Activated T-cell treated with anti-CD3 and anti-CD28 coated beads, Interleukin-2, amount 50 U/mL, for 24 hours (primary cell): ENCODE measurements at regions not wholly inside any gene's neighbourhood (a gene's known extent, or its start where the extent isn't known, plus 50 kb on each side); places are given as distances from the start of the nearest gene placed in this dataset.
"Not testable (repeated sequence)": the region's sequence is repeated elsewhere in the genome, so short reads cannot be mapped to it uniquely, and the experiment has no call there.

Experiments
- DNase-seq: peaks from one replicate; pipeline ENCODE4 v3.0.0-alpha.2; 2020
- H3K27ac Mint-ChIP-seq: 2 replicates; pipeline ENCODE4 v1.8.0; 2020; ENCODE audit warnings: mild to moderate bottlenecking, mixed read lengths
- H3K27me3 Mint-ChIP-seq: 2 replicates; pipeline ENCODE4 v1.8.0; 2020; ENCODE audit warnings: mixed read lengths
- H3K36me3 Mint-ChIP-seq: 2 replicates; pipeline ENCODE4 v1.8.0; 2020; ENCODE audit warnings: low read depth, mixed read lengths
- H3K4me1 Mint-ChIP-seq: 2 replicates; pipeline ENCODE4 v1.8.0; 2020; ENCODE audit warnings: low read depth, mixed read lengths
- H3K4me3 Mint-ChIP-seq: 2 replicates; pipeline ENCODE4 v1.8.0; 2020; ENCODE audit warnings: mild to moderate bottlenecking, moderate library complexity, mixed read lengths
- H3K9me3 Mint-ChIP-seq: 2 replicates; pipeline ENCODE4 v1.8.0; 2020; ENCODE audit warnings: mixed read lengths

DNA sequence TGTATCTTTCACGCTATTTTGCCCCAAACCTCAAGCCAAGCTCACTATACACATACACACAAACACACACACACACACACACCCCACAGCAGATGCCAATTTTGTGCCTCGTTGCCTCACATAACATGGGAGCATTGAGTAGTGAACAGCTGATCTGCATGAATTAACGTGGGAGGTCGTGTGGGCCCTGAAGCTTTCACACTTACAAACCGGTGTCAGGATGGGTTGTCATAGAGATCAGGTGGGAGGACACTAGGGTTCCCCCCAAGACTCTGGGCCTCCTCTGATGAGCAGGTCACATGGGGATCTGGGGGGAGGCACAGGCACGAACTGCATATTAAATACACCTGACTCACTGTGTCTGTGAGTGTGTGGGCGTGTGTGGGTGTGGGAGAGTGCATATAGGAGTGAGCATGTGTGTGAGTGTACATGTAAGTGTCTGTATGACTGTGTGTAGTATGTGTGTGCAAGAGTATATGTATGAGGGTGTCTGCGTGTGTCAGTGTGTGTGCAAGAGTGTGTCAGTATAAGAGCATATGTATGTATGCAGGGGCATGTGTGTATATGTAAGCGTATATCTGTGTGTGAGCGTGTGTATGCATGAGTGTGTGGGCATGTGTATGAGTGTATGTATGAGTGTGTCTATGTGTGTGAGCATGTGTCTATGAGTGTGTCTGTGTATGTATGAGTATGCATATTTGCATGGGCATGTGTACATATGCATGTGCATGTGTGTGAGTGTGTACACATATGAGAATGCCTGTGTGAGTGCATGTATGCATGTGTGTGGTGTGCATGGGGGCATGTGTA, 370.4 kb downstream of the PREX1 start:
- Mint-ChIP-seq H3K27ac (no peak overlapping the region), H3K27me3 (peaks cover 15% of the 10 kb centered on the region), H3K4me1 (no peaks in the 10 kb centered on the region), H3K9me3 (no peaks in the 10 kb centered on the region), H3K4me3 (no peak overlapping the region), H3K36me3 (no peaks in the 10 kb centered on the region)
- DNase-seq, result no peak

DNA sequence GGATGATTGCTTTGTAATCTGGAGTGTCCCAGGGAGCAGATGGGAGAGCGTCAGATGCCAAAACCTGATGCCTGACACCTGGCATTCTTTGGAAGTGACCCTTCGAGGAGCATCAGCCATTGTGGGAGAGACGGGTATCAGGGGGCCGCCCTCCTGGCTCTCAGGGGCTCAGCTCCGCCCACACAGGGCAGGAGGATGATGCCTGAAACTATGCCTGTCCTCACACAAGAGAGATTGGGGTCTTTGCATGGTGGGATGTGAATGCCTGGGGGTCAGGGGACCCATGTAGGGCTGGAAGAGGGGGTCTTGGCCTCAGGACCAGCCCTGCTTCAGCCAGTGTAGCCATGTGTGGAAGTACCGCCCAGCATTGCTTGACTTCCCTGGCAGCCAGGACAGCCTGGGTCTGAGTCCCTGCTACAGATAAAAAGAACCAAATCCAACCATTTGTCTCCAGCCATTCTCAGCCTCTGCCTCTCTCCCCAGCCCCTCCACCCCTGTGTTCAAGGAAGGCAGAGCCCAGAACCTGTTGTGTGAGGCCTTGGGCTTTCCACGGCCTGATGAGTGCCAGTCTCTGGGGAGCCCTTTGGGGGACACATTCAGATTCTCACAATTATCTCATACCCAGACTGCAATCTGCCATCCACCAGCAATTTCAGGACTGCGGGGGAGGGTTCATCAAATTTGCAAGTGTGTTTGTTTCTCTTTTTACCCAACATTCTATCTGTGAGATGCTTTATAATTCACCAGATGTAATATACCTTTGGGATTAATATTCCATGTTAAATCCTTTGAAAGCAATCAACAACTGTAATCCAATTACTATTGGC, 371.2 kb downstream of the PREX1 start:
- Mint-ChIP-seq H3K4me1 (no peaks in the 10 kb centered on the region), H3K4me3 (no peak overlapping the region), H3K36me3 (no peaks in the 10 kb centered on the region), H3K27ac (no peak overlapping the region), H3K9me3 (no peaks in the 10 kb centered on the region), H3K27me3 (peaks cover 15% of the 10 kb centered on the region)
- no peak for DNase-seq

DNA sequence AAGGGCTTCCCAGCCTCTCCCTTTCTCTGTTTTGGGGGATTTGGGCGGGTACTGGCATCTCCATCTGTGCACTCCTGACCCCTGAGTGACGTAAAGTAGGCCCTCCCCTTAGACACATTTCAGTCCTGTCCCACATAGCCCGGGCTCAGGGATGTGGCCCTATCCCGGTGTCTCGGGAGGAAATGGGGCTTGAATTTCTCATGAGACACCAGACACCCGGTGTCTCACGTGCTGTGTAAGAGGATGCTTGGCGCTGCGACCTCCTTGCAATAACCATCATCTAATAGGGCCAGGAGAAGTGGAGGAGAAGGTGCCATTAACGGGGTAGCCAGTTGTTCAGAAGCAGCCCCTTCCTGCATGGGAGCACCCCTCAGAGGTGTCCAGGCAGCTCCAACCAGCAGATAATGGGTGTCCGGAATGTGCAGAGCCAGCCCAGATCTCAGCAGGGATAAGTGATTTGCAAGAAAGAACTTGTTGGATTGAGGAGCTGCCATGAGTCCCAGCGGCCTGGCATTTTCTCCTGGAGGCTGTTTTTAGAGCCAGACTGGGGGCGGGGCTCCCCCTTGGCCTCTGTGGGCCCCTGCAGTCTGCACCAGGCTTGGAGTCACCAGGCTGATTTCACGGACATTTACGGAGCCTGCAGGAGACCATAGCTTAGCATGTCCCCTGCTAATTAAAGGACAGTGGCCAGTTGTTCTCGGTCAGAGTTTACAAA, 372.0 kb downstream of the PREX1 start:
- Mint-ChIP-seq H3K4me1 (no peaks in the 10 kb centered on the region), H3K9me3 (no peaks in the 10 kb centered on the region), H3K36me3 (no peaks in the 10 kb centered on the region), H3K4me3 (no peak overlapping the region), H3K27ac (no peak overlapping the region), H3K27me3 (peaks cover 15% of the 10 kb centered on the region)
- DNase-seq, result no peak

DNA sequence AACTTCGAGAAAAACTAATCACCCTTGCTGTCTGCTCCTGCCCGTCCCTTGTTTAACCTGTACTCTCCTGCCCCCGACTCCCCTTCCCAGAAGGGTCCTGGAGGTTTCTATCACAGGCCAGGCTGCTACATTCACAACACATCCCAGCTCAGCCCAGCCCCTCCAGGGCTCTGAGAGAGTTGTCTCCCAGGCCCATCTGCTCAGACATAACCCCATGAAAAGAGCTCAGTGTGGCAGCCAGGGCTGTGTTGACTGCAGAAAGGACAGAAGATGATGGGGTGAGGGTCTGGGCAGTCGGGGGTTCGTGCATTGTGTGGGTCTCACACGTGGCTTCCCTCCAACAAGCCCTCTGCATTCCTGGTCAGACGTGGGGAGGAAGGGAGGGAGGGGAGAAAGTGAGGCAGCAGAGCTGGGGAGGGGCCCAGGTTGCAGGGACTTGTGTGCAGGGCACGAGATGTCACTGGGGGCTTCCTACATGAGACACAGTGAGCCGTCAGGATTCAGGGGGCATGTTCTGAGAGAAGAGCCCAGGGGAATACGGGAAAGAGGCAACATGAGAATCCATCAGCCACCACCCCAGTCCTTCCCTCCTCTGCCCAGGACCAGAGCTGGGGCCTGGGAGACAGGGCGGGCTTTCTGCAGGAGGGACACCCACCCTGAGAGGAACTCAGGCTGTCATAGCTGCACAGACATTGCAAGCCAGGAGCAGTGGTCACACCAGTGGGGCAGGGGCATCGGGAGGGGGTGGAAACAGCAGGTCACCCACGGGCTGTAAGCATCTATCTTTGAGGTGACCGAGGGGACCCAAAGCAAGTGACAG, 372.9 kb downstream of the PREX1 start:
- Mint-ChIP-seq H3K9me3 (no peaks in the 10 kb centered on the region), H3K4me3 (no peak overlapping the region), H3K4me1 (no peaks in the 10 kb centered on the region), H3K27ac (no peak overlapping the region), H3K36me3 (no peaks in the 10 kb centered on the region), H3K27me3 (peaks cover 12% of the 10 kb centered on the region)
- no peak for DNase-seq

DNA sequence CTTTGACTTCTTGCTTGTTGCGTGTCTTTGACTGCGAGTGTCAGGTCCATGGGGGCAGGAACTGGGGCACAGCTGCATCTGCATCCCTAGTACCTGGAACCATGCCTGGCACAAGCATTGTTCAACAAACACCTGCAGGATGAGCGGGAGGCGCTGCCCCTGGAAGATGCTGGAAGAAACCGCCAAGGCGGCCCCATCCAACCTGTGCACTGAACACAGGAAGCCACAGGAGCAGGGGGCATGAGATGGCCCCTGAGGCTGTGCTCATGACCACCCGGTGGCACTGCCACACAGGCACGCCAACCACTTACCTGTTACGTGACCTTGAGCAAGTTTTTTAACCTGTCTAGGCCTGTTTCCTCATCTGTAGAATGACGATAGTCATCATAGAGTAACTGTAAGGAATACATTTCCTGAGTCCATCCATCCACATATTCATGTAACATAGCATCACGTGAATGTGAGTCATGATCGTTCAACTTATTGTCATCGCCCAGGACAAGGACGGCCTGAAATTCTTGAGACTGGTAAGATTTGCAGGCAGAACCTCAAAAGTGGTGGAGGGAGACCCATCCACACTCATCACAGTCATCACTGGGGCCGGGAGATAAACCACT, 374.2 kb downstream of the PREX1 start:
- Mint-ChIP-seq H3K27ac (no peak overlapping the region), H3K27me3 (peaks cover 9% of the 10 kb centered on the region), H3K9me3 (no peaks in the 10 kb centered on the region), H3K4me3 (no peak overlapping the region), H3K4me1 (no peaks in the 10 kb centered on the region), H3K36me3 (no peaks in the 10 kb centered on the region)
- DNase-seq, result no peak

DNA sequence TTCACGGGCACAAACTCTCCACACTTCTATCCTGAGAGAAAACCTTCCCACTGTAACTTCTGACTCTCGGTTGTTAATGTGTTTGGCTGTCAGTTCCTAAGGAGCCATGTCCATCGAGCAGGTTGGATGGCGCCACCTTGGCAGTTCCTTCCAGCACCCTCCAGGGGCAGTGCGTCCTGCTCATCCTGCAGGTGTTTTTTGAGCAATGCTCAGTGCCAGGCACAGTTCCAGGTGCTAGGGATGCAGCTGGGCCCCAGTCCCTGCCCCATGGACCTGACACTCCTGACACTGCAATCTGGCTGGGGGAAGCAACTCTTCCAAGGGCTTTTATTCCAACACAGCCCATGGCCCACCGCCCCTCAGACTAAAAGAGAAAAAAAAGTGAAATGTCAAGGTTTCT, 376.4 kb downstream of the PREX1 start:
- H3K27ac Mint-ChIP-seq, result no peak overlapping the region
- DNase-seq, result no peak
- no peaks in the 10 kb centered on the region for H3K4me1 Mint-ChIP-seq

DNA sequence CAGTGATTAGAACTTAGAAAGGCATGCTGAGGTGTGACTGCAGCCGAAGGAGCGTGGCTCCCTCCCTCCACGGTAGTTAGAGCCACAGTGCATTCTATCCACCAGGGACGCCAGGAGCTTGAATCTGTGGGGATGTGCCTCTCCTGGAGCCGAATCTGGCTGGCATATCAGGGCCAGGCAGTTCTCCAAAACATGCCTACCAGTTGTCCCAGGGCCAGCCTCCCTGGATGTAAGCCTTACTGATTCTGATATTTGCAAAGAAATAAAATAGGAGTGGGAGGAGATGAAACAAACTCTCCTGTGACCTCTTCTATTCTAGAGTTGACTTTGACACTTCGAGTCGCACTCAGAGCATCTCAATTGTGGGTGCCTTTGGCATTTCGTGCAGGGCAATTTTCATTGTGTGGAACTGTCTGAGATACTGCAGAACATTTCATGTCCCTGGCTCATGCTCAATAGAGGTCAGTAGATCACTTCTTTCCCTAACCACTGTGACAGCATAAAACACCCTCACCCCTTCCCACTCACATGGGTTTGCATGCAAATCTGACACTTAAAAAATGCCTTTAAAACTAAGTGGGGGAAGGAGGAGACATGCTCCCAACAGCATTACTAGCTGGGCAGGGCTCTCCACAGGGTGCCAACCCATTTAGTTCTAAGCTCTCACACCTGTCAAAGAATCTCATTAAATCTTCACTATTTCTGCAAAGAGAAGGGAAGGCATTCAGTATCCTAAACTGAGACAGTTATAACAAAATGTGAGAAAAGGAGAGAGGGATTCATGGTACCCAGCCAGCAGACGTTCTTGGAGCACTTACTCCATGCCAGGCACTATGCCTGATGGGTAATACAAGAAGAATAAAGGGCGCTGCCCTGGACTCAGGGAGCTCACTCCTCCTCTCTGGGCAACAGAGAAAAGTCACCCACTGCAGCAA, 378.9 kb downstream of the PREX1 start:
- H3K4me3 Mint-ChIP-seq, result no peak overlapping the region
- no peaks in the 10 kb centered on the region for H3K27me3 Mint-ChIP-seq
- H3K9me3 Mint-ChIP-seq, result peaks cover 3% of the 10 kb centered on the region
- H3K36me3 Mint-ChIP-seq, result no peaks in the 10 kb centered on the region
- DNase-seq, result no peak
- no peak overlapping the region for H3K27ac Mint-ChIP-seq
- no peaks in the 10 kb centered on the region for H3K4me1 Mint-ChIP-seq

More for the DNA sequence above, 376.4 kb downstream of the PREX1 start:
- Mint-ChIP-seq H3K4me3 (no peak overlapping the region), H3K36me3 (no peaks in the 10 kb centered on the region), H3K27me3 (peaks cover 5% of the 10 kb centered on the region), H3K9me3 (no peaks in the 10 kb centered on the region)

DNA sequence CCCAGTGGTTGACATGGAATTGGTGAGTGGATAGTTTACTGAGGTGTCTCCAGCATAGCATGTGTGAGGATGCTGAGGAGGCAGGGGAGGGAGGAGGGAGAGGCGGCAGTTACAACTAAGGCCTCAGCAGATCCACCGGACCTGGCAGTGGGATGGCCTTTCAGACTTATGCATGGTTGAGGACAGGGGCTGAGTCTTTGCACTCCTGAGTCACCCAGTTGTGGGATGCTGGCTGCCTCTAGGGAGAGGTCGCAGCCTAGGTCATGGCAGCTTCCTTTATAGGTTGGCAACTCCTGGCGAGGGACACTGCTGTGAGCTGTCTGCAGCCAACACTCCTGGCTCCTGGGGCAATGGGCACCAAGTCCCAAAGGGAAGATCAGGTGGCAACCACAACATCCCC, 380.3 kb downstream of the PREX1 start:
- H3K36me3 Mint-ChIP-seq, result no peaks in the 10 kb centered on the region
- H3K27me3 Mint-ChIP-seq, result no peaks in the 10 kb centered on the region
- DNase-seq, result no peak
- no peak overlapping the region for H3K4me3 Mint-ChIP-seq
- no peak overlapping the region for H3K27ac Mint-ChIP-seq
- peaks cover 3% of the 10 kb centered on the region for H3K9me3 Mint-ChIP-seq
- no peaks in the 10 kb centered on the region for H3K4me1 Mint-ChIP-seq

DNA sequence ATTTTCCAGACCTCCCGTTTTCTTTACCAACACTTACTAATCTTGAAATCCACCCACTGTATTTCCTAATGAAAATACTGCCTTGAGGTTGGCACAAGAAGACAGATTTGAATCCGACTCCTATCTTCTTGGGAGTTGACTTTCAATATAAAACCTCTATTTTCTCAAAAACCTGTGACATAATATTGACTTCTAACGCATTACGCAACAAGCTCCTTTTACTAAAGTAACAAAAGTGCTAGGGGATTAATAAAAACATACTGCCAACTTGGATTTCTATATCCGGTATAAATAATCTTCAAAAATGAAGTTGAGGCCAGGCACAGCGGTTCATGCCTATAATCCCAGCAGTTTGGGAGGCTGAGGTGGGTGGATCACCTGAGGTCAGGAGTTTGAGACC, 382.0 kb downstream of the PREX1 start:
- Mint-ChIP-seq H3K4me1 (no peaks in the 10 kb centered on the region), H3K9me3 (peaks cover 3% of the 10 kb centered on the region), H3K4me3 (no peak overlapping the region), H3K27ac (no peak overlapping the region), H3K27me3 (peaks cover 12% of the 10 kb centered on the region), H3K36me3 (no peaks in the 10 kb centered on the region)
- DNase-seq, result no peak

DNA sequence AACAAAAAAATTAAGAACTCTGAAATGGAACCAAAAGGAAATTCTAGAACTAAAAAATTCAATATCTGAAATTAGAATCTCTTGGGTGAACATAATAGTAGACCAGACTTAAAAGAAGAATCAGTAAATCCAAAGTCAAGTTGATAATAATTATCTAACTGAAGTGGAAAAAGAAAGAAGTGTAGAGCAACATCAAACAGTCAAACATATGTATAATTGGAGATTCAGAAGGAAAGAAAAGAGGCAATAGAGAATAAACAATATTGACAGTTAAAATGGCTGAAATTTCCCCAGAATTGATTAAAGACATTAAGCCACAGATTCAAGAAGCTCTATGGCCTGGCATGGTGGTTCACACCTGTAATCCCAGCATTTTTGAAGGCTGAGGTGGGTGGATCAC, 383.6 kb downstream of the PREX1 start:
- no peak overlapping the region for H3K4me3 Mint-ChIP-seq
- H3K27me3 Mint-ChIP-seq, result peaks cover 23% of the 10 kb centered on the region
- H3K36me3 Mint-ChIP-seq, result no peaks in the 10 kb centered on the region
- H3K4me1 Mint-ChIP-seq, result no peaks in the 10 kb centered on the region
- peaks cover 3% of the 10 kb centered on the region for H3K9me3 Mint-ChIP-seq
- H3K27ac Mint-ChIP-seq, result no peak overlapping the region
- DNase-seq, result no peak

DNA sequence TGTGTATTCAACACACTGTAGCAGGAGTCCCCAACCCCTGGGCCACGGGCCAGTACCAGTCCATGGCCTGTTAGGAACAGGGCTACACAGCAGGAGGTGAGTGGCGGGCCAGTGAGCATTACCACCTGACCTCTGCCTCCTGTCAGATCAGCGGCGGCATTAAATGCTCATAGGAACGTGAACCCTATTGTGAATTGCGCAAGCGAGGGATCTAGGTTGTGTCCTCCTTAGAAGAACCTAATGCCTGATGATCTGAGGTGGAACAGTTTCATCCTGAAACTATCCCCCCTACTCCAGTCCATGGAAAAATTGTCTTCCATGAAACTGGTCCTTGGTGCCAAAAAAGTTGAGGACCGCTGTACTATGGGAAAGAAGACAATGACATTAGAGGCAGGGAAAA, 386.9 kb downstream of the PREX1 start:
- no peaks in the 10 kb centered on the region for H3K36me3 Mint-ChIP-seq
- peaks cover 7% of the 10 kb centered on the region for H3K9me3 Mint-ChIP-seq
- peaks cover 37% of the 10 kb centered on the region for H3K27me3 Mint-ChIP-seq
- no peak overlapping the region for H3K27ac Mint-ChIP-seq
- H3K4me1 Mint-ChIP-seq, result no peaks in the 10 kb centered on the region
- H3K4me3 Mint-ChIP-seq, result no peak overlapping the region
- DNase-seq, result no peak

DNA sequence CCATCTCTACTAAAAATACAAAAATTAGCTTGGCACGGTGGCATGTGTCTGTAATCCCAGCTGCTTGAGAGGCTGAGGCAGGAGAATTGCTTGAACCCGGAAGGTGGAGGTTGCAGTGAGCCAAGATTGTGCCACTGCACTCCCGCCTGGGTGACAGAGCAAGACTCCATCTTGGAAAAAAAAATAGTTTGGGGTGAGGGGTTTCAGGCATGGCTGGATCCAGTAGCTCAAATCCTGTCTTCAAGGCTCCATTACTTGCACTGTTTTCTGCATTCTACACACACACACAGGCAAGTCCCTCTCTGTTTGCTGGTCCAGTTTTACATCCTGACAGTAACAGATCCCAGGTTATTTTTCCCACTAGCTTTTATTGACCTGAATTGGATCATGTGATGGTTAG, 387.5 kb downstream of the PREX1 start:
- not testable (repeated sequence) for H3K27ac Mint-ChIP-seq, H3K4me1 Mint-ChIP-seq, H3K9me3 Mint-ChIP-seq, DNase-seq, H3K4me3 Mint-ChIP-seq, H3K36me3 Mint-ChIP-seq
- H3K27me3 Mint-ChIP-seq, result peaks cover 37% of the 10 kb centered on the region

DNA sequence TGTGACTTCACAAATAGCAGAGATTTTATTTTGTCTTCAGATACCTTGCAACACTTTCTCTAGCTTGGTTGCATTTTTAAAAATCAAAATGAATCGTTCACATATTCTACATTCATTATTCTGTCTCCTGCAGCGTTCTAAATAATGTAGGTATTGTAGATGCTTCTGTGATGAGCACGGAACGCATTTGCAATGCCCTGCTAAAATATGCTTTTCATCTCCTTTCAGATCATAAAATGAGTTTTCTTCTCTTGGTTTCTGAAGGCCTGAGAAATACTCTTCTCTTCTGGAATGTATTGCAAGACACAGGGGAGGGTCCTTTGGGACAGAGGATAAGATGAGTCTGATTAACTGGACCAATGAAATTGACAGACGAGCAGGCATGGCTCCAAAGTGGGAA, 390.7 kb downstream of the PREX1 start:
- Mint-ChIP-seq H3K27ac (no peak overlapping the region), H3K36me3 (no peaks in the 10 kb centered on the region), H3K4me3 (no peak overlapping the region), H3K9me3 (peaks cover 4% of the 10 kb centered on the region), H3K27me3 (peaks cover 37% of the 10 kb centered on the region), H3K4me1 (no peaks in the 10 kb centered on the region)
- no peak for DNase-seq
